WTC11 (cell line): ENCODE measurements at regions not wholly inside any gene's neighbourhood (a gene's known extent, or its start where the extent isn't known, plus 50 kb on each side); places are given as distances from the start of the nearest gene placed in this dataset.

Experiments
- ATF1 ChIP-seq: sonication (generic); formaldehyde crosslinking; IDR thresholded peaks from 2 replicates; pipeline ENCODE4 v1.8.1; 2023; ENCODE audit warnings: mild to moderate bottlenecking, moderate library complexity, missing genetic modification reagents
- ATF2 ChIP-seq: sonication (generic); formaldehyde crosslinking; IDR thresholded peaks from 2 replicates; pipeline ENCODE4 v1.8.1; 2022; ENCODE audit warnings: low read depth, missing genetic modification reagents, borderline replicate concordance
- ATF3 ChIP-seq: sonication (generic); formaldehyde crosslinking; conservative IDR thresholded peaks from 2 replicates; pipeline ENCODE4 v1.8.1; 2022; ENCODE audit warnings: mild to moderate bottlenecking, missing genetic modification reagents
- CTCF ChIP-seq: fragments of 200-600 bp; IDR thresholded peaks from 2 replicates; pipeline ENCODE4 v1.8.0; 2022; ENCODE audit warnings: antibody characterized with exemption
- ELF4 ChIP-seq: sonication (generic); formaldehyde crosslinking; IDR thresholded peaks from 2 replicates; pipeline ENCODE4 v1.8.1; 2022; ENCODE audit warnings: low read depth, mild to moderate bottlenecking, moderate library complexity, missing genetic modification reagents
- IRF2 ChIP-seq: sonication (generic); formaldehyde crosslinking; IDR thresholded peaks from 2 replicates; pipeline ENCODE4 v1.8.0; 2022; ENCODE audit warnings: low read depth, missing genetic modification reagents, borderline replicate concordance
- KAT7 ChIP-seq: sonication (generic); formaldehyde crosslinking; IDR thresholded peaks from 2 replicates; pipeline ENCODE4 v1.8.1; 2023; ENCODE audit warnings: missing genetic modification reagents, mild to moderate bottlenecking, borderline replicate concordance
- MAX ChIP-seq: sonication (generic); formaldehyde crosslinking; IDR thresholded peaks from 2 replicates; pipeline ENCODE4 v1.8.0; 2022; ENCODE audit warnings: mild to moderate bottlenecking, missing genetic modification reagents
- SP1 ChIP-seq: sonication (generic); formaldehyde crosslinking; conservative IDR thresholded peaks from 2 replicates; pipeline ENCODE4 v1.8.1; 2022; ENCODE audit warnings: missing genetic modification reagents
- STAT6 ChIP-seq: sonication (generic); formaldehyde crosslinking; conservative IDR thresholded peaks from 2 replicates; pipeline ENCODE4 v1.8.1; 2023; ENCODE audit warnings: mild to moderate bottlenecking, low read depth, missing genetic modification reagents, moderate library complexity
- TCF7 ChIP-seq: sonication (generic); formaldehyde crosslinking; IDR thresholded peaks from 2 replicates; pipeline ENCODE4 v1.8.0; 2022; ENCODE audit warnings: mild to moderate bottlenecking, low read depth, missing genetic modification reagents, moderate library complexity
- TEAD4 ChIP-seq: sonication (generic); formaldehyde crosslinking; IDR thresholded peaks from 2 replicates; pipeline ENCODE4 v1.8.0; 2022; ENCODE audit warnings: mild to moderate bottlenecking, missing genetic modification reagents

- TF ChIP-seq KAT7 (no peak), IRF2 (CRISPR knock-in tag) (no peak), CTCF (no peak), ELF4 (CRISPR knock-in tag) (no peak), STAT6 (CRISPR knock-in tag) (no peak), SP1 (CRISPR knock-in tag) (no peak), TCF7 (CRISPR knock-in tag) (no peak), ATF2 (CRISPR knock-in tag) (no peak), ATF3 (no peak), MAX (CRISPR knock-in tag) (no peak), TEAD4 (CRISPR knock-in tag) (no peak), ATF1 (CRISPR knock-in tag) (no peak)
These were observed 207.6 kb downstream of the BUB3 start for GRCh38 chr10:123361832-123362231.
